Neural progenitor cell (in vitro differentiated cells): ENCODE measurements at regions not wholly inside any gene's neighbourhood (a gene's known extent, or its start where the extent isn't known, plus 50 kb on each side); places are given as distances from the start of the nearest gene placed in this dataset.

ENCODE experiments used
- DNase-seq: peaks from one replicate; pipeline ENCODE4 v3.0.0-alpha.2; 2016; ENCODE audit warnings: low spot score
- H2AFZ ChIP-seq: fragments of 200-600 bp; sonication (generic); replicated peaks from 2 replicates; pipeline ENCODE4 v1.6.1; 2016; ENCODE audit warnings: antibody characterized with exemption
- H3F3A ChIP-seq: fragments of 200-600 bp; sonication (generic); 2 replicates; pipeline ENCODE4 v1.6.1; 2016; ENCODE audit warnings: antibody characterized with exemption, low read depth
- H3K27ac ChIP-seq: fragments of 200-600 bp; sonication (generic); 2 replicates; pipeline ENCODE4 v1.5.1; 2016; ENCODE audit warnings: mild to moderate bottlenecking
- H3K27me3 ChIP-seq: fragments of 200-600 bp; sonication (generic); 2 replicates; pipeline ENCODE4 v1.6.1; 2016; ENCODE audit warnings: mild to moderate bottlenecking, moderate library complexity
- H3K36me3 ChIP-seq: fragments of 200-600 bp; sonication (generic); 2 replicates; pipeline ENCODE4 v1.5.1; 2016
- H3K4me1 ChIP-seq: fragments of 200-600 bp; sonication (generic); 2 replicates; pipeline ENCODE4 v1.6.1; 2016; ENCODE audit warnings: mixed run types
- H3K4me2 ChIP-seq: fragments of 200-600 bp; sonication (generic); 2 replicates; pipeline ENCODE4 v1.6.1; 2016
- H3K4me3 ChIP-seq: fragments of 200-600 bp; sonication (generic); 2 replicates; pipeline ENCODE4 v1.5.1; 2016
- H3K79me2 ChIP-seq: fragments of 200-600 bp; sonication (generic); 2 replicates; pipeline ENCODE4 v1.6.1; 2016; ENCODE audit warnings: low read depth
- H3K9ac ChIP-seq: fragments of 200-600 bp; sonication (generic); 2 replicates; pipeline ENCODE4 v1.6.1; 2016
- H3K9me3 ChIP-seq: fragments of 200-600 bp; sonication (generic); 2 replicates; pipeline ENCODE4 v1.5.1; 2016; ENCODE audit warnings: low read depth
- H4K20me1 ChIP-seq: fragments of 200-600 bp; sonication (generic); 2 replicates; pipeline ENCODE4 v1.6.1; 2016; ENCODE audit warnings: low read depth
- H3K27ac Mint-ChIP-seq: 3 replicates; pipeline ENCODE4 v1.8.0; 2021; ENCODE audit warnings: mixed read lengths
- H3K27me3 Mint-ChIP-seq: 2 replicates; pipeline ENCODE4 v1.8.0; 2022; ENCODE audit warnings: low read depth, mild to moderate bottlenecking, inconsistent platforms, moderate library complexity, mixed read lengths; ENCODE audit not compliant: insufficient read depth
- H3K36me3 Mint-ChIP-seq: 3 replicates; pipeline ENCODE4 v1.8.0; 2021; ENCODE audit warnings: mixed read lengths
- H3K4me1 Mint-ChIP-seq: 3 replicates; pipeline ENCODE4 v1.8.0; 2021; ENCODE audit warnings: mixed read lengths
- H3K4me3 Mint-ChIP-seq: 3 replicates; pipeline ENCODE4 v1.8.0; 2021; ENCODE audit warnings: mild to moderate bottlenecking, moderate library complexity, mixed read lengths
- H3K9me3 Mint-ChIP-seq: 3 replicates; pipeline ENCODE4 v1.8.0; 2020; ENCODE audit warnings: mixed read lengths
- EZH2 ChIP-seq: fragments of 200-600 bp; sonication (generic); IDR thresholded peaks from 2 replicates; pipeline ENCODE4 v1.6.1; 2017; ENCODE audit warnings: antibody characterized with exemption, mild to moderate bottlenecking, moderate library complexity
- EZH2phosphoT487 ChIP-seq: fragments of 200-600 bp; sonication (generic); IDR thresholded peaks from 2 replicates; pipeline ENCODE4 v1.6.1; 2017; ENCODE audit warnings: antibody characterized with exemption
- TF ChIP-seq, protein P1 (sequence below): fragments of 200-600 bp; sonication (generic); IDR thresholded peaks from 2 replicates; pipeline ENCODE4 v1.5.1; 2017; ENCODE audit warnings: antibody characterized with exemption, mild to moderate bottlenecking

DNA sequence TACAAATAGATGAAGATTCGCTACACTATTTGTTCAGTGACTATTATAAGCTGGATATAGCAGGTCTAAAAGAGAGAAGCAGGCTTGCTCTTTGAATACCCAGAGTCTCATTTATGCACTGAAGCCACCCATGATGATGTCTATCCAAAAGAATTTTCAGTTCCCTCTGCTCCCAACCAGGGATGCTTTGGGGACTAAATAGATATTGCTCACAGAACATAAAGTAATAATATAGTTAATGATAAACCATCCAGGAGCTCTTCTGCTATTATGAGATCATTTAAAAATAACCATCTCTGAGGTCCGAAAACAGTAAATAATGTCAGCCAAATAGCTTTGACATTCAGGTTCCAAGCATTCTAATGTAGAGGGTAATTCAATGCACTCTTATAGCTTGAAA lies 875.4 kb downstream of the SORCS3 start:
- no peaks in the 10 kb centered on the region for H3K4me1 ChIP-seq
- H3K4me2 ChIP-seq = no peak overlapping the region
- H3F3A ChIP-seq = no peaks in the 10 kb centered on the region
- Mint-ChIP-seq H3K27ac (no peak overlapping the region), H3K4me1 (no peaks in the 10 kb centered on the region), H3K27me3 (no peaks in the 10 kb centered on the region), H3K36me3 (no peaks in the 10 kb centered on the region), H3K4me3 (no peak overlapping the region), H3K9me3 (no peaks in the 10 kb centered on the region)
- TF ChIP-seq EZH2 (no peak), EZH2phosphoT487 (no peak)
- TF ChIP-seq, protein P1, sequence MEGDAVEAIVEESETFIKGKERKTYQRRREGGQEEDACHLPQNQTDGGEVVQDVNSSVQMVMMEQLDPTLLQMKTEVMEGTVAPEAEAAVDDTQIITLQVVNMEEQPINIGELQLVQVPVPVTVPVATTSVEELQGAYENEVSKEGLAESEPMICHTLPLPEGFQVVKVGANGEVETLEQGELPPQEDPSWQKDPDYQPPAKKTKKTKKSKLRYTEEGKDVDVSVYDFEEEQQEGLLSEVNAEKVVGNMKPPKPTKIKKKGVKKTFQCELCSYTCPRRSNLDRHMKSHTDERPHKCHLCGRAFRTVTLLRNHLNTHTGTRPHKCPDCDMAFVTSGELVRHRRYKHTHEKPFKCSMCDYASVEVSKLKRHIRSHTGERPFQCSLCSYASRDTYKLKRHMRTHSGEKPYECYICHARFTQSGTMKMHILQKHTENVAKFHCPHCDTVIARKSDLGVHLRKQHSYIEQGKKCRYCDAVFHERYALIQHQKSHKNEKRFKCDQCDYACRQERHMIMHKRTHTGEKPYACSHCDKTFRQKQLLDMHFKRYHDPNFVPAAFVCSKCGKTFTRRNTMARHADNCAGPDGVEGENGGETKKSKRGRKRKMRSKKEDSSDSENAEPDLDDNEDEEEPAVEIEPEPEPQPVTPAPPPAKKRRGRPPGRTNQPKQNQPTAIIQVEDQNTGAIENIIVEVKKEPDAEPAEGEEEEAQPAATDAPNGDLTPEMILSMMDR = no peak
- no peaks in the 10 kb centered on the region for H3K9me3 ChIP-seq
- no peaks in the 10 kb centered on the region for H3K79me2 ChIP-seq
- H3K4me3 ChIP-seq = no peak overlapping the region
- no peak overlapping the region for H3K9ac ChIP-seq
- no peaks in the 10 kb centered on the region for H4K20me1 ChIP-seq
- no peak overlapping the region for H2AFZ ChIP-seq
- H3K27me3 ChIP-seq = no peaks in the 10 kb centered on the region
- no peak overlapping the region for H3K27ac ChIP-seq
- H3K36me3 ChIP-seq = no peaks in the 10 kb centered on the region
- DNase-seq = no peak

DNA sequence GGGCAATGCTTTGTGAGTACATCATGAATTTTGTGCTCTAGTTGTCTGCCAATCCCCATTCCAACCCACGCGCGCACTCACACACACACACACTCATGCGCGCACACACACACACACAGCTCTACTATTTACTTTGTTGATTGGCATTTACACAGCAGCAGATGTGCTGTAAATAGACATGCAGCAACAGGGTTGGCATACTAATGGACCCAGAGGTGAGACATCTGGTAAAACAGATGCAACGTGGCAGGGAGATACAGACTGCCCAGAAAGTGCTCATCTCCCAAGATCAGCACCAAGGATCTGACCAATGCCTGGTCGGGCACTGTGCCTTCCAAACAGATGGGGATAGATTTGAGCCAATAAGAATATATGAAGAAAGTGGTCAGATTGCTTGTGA lies 873.0 kb downstream of the SORCS3 start:
- Histone ChIP-seq H3K27me3 (no peaks in the 10 kb centered on the region), H3F3A (no peaks in the 10 kb centered on the region), H4K20me1 (no peaks in the 10 kb centered on the region), H3K4me1 (no peaks in the 10 kb centered on the region), H2AFZ (no peak overlapping the region), H3K9ac (no peak overlapping the region), H3K27ac (no peak overlapping the region), H3K79me2 (no peaks in the 10 kb centered on the region), H3K4me2 (no peak overlapping the region), H3K4me3 (no peak overlapping the region), H3K9me3 (no peaks in the 10 kb centered on the region), H3K36me3 (no peaks in the 10 kb centered on the region)
- no peaks in the 10 kb centered on the region for H3K27me3 Mint-ChIP-seq
- no peak overlapping the region for H3K4me3 Mint-ChIP-seq
- TF ChIP-seq, protein P1 = no peak
- no peak for TF ChIP-seq EZH2
- TF ChIP-seq EZH2phosphoT487 = no peak
- no peaks in the 10 kb centered on the region for H3K4me1 Mint-ChIP-seq
- H3K9me3 Mint-ChIP-seq = no peaks in the 10 kb centered on the region
- no peak overlapping the region for H3K27ac Mint-ChIP-seq
- DNase-seq = no peak
- no peaks in the 10 kb centered on the region for H3K36me3 Mint-ChIP-seq

DNA sequence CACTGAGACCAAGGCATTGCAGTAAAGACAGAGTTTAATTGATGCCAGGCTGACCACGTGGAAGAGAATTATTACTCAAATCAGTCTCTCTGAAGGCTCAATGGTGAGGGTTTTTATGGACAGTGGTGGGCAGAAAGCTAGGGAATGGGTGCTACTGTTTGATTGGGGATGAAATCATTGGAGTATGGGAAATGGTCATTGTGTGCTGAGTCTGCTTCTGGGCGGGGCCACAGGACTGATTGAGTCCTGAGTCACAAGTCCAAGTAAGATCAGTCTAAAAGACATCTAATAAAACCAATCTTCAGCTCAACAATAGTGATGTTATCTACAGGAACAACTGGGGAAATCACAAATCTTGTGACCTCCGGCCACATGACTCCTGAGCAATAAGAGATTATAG lies 868.4 kb downstream of the SORCS3 start:
- no peak overlapping the region for H2AFZ ChIP-seq
- Mint-ChIP-seq H3K27me3 (no peaks in the 10 kb centered on the region), H3K4me1 (no peaks in the 10 kb centered on the region), H3K36me3 (no peaks in the 10 kb centered on the region), H3K4me3 (no peak overlapping the region), H3K9me3 (no peaks in the 10 kb centered on the region), H3K27ac (no peak overlapping the region)
- no peaks in the 10 kb centered on the region for H3F3A ChIP-seq
- H3K4me3 ChIP-seq = no peak overlapping the region
- DNase-seq = no peak
- H3K27me3 ChIP-seq = no peaks in the 10 kb centered on the region
- H3K36me3 ChIP-seq = no peaks in the 10 kb centered on the region
- H3K79me2 ChIP-seq = no peaks in the 10 kb centered on the region
- H3K9ac ChIP-seq = no peak overlapping the region
- no peaks in the 10 kb centered on the region for H3K9me3 ChIP-seq
- H3K27ac ChIP-seq = no peak overlapping the region
- TF ChIP-seq EZH2phosphoT487 = no peak
- no peak for TF ChIP-seq EZH2
- TF ChIP-seq, protein P1 = no peak
- H3K4me2 ChIP-seq = no peak overlapping the region
- H4K20me1 ChIP-seq = no peaks in the 10 kb centered on the region
- no peaks in the 10 kb centered on the region for H3K4me1 ChIP-seq

DNA sequence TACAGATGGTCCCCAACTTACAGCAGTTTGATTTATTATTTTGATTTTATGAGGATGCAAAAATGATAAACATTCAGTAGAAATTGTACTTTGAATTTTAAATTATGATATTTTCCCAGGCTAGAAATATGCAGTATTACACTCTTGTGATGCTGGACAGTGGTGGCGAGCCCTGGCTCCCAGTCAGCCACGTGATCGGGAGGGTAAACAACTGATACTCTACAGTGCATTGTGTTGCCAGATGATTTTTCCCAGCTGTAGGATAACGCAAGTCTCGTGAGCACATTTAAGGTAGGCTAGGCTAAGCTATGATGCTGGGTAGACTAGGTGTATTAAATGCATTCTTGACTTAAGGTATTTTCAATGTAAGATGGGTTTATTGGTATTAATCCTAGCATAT lies 865.2 kb downstream of the SORCS3 start:
- H3K36me3 ChIP-seq = no peaks in the 10 kb centered on the region
- DNase-seq = no peak
- H3K4me2 ChIP-seq = no peak overlapping the region
- Mint-ChIP-seq H3K4me1 (no peaks in the 10 kb centered on the region), H3K4me3 (no peak overlapping the region), H3K36me3 (no peaks in the 10 kb centered on the region), H3K27me3 (no peaks in the 10 kb centered on the region), H3K9me3 (no peaks in the 10 kb centered on the region), H3K27ac (no peak overlapping the region)
- no peak overlapping the region for H3K4me3 ChIP-seq
- no peaks in the 10 kb centered on the region for H3K9me3 ChIP-seq
- H3K79me2 ChIP-seq = no peaks in the 10 kb centered on the region
- no peaks in the 10 kb centered on the region for H3F3A ChIP-seq
- H3K9ac ChIP-seq = no peak overlapping the region
- H2AFZ ChIP-seq = no peak overlapping the region
- no peaks in the 10 kb centered on the region for H3K27me3 ChIP-seq
- H3K4me1 ChIP-seq = no peaks in the 10 kb centered on the region
- H4K20me1 ChIP-seq = no peaks in the 10 kb centered on the region
- TF ChIP-seq EZH2 (no peak), EZH2phosphoT487 (no peak)
- no peak overlapping the region for H3K27ac ChIP-seq
